ENCODE measurements at regions not wholly inside any gene's neighbourhood (a gene's known extent, or its start where the extent isn't known, plus 50 kb on each side); places are given as distances from the start of the nearest gene placed in this dataset.

DNA sequence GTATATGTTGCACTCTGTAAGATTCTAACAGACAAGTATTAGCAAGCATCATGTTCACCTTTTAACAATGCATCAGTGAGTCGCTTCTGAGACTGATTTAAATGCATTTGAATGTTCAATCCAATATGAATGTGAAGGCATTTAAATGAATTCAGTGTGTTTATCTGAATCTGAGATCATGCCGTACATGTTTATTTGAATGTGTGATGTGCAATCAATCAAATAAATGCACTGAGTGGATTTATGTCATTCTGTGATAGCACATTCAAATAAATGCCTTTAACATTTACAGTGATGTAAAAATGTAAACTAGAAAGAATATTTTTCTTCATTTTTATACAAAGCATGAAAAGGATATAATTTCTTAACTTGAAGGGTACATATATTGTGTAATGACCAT lies 1063.5 kb upstream of the NUDT12 start:
- TF ChIP-seq CTCF (IDR thresholded peaks at IDR 0.05; ENCODE audit: low read depth, low read length) (no peak), EZH2phosphoT487 (IDR thresholded peaks at IDR 0.05; ENCODE audit: low read depth) (no peak)
